ENCODE measurements at regions not wholly inside any gene's neighbourhood (a gene's known extent, or its start where the extent isn't known, plus 50 kb on each side); places are given as distances from the start of the nearest gene placed in this dataset.
"Not testable (repeated sequence)": the region's sequence is repeated elsewhere in the genome, so short reads cannot be mapped to it uniquely, and the experiment has no call there.

DNA sequence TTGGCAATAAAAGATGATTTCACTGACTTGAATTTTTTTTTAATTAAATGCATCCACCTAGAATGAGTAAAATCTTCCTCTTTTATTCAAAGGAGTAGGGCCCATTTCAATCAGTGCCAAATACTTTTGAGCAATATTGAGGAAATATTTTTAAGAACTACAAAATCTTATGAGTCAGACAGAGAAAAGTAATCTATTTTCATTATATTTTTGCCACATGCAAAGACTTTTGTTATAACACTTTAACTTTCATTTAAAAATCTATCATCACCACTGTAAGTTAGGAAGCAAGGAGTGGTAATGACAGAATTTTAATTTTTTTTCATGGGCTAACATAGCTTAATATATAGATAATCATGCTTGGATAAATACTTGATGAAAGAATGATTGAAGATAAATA, 345.2 kb upstream of the KITLG start:
- no peak for DNase-seq

DNA sequence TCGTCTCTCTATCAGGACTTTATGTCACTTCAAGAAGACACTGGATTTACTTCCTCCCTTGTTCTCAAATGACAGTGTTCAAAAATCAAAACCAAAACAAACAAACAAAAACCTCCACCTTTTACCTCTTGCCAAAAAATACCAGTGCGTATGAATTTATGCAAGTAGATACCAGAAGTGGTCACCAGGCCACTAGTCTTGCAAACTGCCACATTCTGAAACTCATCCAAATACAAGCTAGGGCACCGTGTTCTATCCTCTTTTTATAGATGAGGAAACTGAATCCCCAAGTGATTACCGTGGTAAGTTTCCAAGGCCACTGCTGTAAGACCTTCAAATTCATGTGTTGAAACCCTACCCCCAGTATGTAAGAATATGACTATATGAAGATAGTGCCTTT, 343.9 kb upstream of the KITLG start:
- DNase-seq = no peak

DNA sequence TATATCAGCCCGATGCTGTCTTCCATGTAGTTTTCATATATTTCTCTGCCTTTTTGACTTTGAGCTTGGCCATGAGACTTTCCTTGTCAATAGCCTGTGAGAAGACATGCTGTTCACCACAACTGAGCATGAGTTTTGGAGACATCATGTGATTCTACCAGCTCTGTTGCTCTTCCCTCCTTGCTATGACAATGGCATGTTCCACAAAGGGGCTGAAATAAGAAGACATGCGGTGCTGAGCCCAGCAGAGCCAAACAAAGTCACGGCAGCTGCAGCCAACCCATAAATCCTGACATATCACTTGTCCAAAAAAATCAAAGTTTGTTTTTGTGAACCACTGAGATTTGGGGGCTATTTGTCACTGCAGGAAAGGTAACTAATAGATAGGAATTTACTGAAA, 343.4 kb upstream of the KITLG start:
- no peak for DNase-seq

DNA sequence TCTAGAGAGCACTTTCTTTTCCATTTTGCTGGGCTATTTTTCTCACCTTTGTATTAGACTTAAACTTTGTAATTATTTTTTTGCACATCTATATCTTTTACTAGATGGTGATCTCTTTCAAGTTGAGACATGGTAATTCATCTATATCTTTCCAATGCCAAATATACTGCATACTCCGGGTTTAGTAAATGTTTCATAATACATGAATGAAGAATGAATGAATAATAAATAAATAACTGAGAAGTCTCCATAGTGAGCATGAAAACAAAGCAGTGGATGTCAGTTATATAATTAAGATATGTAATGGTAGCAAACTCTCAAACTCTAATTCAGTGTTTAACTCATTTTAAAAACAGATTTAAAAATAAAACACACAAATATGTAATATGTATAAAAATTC, 342.5 kb upstream of the KITLG start:
- DNase-seq = no peak

DNA sequence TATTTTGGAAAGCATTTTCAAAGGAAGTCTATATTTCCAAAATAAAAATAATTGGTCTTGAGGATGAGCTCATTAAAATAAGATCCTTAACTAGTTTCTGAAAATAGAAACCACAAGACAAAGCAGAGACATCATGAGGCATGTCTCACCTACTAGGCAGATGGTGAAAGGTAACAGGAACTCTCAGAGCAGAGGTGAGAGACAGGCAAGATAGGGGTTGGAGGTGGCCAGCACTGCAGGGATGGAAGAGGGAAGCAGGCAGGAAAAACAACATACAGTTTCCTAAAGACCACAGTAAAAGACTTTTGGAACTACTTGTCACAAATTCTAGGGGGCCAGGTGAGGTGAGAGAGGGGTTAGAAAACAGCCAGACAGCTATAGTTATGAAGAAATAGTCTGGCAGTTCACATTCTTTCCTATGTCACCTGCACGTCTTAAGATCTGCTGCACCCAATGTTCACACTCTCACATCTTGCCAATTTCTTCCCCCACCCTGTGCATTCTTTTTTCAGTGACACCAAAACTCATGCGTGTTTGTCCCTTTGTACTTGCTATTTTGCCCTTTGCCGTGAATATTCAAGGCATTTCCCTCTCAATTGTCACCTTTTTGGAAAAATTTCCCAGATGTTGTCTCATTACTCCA, 341.7 kb upstream of the KITLG start:
- DNase-seq = no peak

DNA sequence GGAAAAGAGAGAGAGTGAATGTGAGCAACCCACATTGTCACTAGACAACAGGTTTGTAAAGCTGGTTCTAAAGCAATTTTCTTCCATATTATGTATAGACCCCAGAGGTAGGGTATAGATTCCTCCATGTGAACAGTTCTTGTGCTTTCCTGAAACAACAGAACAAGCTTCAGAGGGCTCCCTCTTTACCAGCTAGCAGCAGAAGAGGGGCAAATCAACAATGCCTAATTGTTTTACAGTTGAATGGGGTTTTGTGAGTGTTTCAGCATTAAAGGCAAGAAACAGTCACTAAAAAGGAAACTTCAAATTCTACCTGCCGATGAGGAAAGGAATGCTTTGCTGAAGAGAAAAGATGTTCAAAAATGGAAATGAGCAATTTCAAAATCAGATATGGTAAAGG, 341.2 kb upstream of the KITLG start:
- no peak for DNase-seq

DNA sequence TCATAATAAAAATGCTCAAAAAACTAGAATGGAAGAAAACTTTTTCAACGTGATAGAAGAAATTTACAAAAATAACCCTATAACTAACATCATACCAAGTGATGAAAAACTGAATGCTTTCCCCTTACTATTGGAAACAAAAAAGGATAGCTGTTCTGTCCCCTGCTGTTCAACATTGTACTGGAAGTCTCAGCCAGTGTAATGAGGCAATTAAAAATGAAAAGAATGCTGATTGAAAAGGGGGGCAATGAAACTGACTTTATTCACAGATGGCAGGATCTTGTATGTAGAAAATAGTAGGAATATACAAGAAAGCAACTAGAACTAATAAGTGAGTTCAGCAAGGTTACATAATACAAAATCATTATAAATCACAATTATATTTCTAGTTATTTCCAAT, 337.9 kb upstream of the KITLG start:
- DNase-seq = no peak

DNA sequence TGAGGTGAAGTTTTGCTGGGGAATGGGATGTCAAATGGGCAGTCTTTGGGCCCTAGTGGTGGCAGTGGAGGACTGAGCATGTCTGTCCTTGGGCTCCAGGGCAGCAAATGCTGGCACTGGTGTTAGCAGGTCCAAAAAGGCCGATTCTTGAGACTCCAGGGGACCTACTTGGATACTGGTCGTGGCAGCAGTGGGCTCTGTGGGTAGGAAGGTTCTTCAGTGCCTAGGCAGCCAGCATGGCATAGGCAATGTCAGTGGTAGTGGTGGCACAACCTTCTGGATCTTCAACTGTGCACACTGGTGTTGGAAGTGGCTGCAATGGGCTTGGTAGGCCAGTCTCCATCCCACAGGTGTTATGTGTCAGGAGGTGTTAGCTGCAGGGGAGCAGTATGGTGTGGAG, 334.7 kb upstream of the KITLG start:
- no peak for DNase-seq

DNA sequence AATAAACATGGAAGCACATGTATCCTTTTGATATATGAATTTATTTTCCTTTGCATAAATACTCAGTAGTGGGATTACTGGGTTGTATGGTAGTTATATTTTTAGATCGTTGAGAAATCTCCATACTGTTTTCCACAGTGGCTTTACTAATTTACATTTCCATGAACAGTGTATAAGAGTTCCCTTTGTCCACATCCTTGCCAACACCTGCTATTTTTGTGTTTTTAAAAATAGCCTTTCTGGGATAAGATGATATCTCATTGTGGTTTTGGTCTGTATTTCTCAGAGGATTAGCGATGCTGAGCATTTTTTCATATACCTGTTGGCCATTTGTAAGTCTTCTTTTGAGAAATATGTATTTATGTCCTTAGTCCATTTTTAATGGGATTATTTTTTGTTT, 329.2 kb upstream of the KITLG start:
- no peak for DNase-seq

DNA sequence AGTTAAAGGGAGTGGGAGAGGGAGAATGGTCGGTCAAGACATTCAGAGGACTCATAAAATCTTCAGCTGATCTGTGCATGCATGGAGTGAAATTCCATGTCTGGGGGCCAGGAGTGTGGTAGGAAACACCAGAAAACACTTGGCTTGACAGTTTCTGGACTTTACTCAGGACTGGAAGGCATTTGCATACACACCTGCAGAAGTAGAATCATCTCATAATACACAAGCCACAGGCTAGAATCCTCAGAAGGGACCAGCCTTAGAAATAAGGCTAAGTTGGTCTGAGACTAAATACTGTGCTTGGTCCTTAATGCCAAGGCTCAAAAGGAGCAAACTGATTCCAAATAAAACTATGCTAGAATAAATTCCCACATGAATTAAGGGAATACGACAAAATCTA, 328.1 kb upstream of the KITLG start:
- DNase-seq = no peak

DNA sequence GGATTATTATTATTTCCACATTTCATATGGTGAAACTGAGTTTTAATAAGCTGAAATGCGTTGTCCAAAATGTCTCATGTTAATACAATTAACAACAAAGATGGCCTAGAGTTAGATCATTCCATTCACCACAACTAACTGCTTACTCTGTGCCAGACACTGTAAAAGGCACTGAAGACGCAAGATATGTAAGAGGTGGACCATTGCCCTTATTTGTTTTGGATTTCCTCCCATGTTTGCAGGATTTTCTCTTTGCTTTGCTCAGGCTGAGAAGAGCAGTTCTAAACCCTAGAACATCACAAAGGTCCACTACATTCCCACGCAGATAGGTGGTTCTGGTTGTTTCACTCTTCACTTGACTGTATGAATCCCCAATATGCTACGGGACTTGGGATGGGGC, 324.4 kb upstream of the KITLG start:
- DNase-seq = no peak

DNA sequence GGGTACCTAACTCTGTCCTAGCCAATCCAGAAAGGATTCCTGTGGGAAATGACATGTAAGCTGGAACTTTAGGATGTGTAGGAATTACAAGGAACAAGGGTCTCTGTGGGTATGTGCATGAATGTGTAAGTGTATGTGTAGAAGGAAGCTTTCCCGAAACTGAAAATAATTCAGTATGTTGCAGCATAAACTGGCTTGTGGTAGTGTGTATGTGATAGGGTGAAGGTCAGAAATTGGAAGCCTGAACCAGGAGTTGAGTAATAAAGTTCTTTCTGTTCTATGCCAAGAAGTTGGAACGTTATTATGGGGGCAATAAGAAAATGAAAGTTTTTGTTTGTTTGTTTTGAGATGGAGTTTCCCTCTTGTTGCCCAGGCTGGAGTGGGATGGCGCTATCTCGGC, 323.1 kb upstream of the KITLG start:
- DNase-seq = no peak

DNA sequence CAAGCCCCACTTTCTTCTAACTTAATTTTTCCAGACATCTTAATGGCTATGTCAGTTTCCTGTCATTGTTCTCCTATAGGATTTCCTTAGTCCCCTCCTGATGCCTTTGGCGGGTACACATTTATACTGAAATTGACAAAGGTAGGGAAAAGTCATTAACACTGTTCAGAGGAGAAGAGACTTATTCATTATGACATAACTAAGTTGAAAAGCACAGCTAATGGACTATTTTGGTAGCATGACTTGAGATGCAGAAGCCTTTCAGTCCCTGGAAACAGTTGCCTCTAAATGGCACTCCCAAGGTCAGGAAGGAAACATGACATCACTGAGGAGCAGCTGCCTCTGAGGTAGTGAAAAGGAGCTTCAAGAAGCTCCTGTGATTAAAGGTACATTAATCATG, 317.5 kb upstream of the KITLG start:
- no peak for DNase-seq

DNA sequence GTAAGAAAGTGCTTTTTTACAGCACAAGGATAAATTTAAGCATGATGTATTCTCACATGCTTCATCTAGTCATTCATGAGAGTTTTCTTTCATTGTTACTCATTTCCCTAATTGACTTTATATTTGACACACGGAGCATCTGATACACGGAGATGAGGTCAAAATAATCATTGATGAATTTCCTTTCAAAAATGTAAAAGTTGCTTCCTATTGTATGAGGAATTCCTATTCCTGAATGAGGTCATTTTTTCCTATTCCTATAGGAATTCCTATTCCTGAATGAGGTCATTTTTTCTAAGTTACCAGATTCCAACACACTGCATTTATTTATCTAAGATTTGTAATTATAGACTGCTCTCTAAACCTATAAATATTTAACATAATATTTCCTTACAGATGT, 316.7 kb upstream of the KITLG start:
- DNase-seq = no peak

DNA sequence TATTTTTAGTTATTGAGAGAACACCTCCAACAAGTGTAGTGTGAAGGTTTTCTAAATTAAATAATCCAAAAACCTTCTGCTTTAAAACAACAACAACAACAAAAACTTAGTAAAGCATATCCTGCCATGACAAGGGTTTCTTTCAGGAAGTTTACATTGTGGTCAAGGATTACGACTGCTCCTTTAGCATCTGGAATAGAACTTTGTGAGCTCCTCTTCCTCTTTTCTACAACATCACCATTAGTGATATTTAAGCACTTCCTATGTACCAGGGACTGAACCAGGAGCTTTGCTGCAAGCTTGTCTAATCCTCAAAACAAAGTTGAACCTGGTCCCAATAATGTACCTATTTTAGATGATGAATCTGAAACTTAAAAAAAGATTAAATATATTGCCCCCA, 315.4 kb upstream of the KITLG start:
- no peak for DNase-seq

DNA sequence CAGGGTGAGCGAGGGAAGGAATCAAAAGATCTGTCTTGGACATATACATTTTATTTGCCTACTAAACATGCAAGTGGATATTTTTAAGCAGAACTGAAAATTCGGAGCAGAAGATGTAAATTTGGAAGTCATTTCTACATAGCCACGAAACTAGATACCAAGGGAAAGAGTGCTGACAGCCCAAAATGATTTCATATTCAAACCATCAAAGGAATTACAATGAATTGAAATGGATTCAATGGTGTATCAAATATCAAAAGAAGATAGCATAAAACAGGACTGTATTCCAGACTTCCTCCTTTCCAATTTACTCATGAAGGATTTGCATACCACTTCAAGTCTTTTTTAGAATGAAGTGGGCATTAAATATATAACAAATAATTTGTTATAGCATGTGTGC, 313.5 kb upstream of the KITLG start:
- no peak for DNase-seq

DNA sequence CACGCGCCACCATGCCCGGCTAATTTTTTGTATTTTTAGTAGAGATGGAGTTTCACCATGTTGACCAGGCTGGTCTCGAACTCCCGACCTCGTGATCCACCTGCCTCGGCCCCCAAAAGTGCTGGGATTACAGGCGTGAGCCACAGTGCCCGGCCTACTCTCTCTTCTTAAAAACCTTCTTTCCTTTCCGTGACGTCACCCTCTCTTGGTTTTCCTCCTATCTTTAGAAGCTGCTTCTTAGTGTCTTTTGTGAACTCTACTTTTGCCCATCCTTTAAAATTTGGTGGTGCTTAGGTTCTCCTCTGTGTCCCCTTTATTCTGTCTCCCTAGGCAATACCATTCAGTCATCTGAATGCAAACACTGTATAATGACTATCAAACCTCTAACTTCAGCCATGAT, 311.2 kb upstream of the KITLG start:
- not testable (repeated sequence) for DNase-seq

DNA sequence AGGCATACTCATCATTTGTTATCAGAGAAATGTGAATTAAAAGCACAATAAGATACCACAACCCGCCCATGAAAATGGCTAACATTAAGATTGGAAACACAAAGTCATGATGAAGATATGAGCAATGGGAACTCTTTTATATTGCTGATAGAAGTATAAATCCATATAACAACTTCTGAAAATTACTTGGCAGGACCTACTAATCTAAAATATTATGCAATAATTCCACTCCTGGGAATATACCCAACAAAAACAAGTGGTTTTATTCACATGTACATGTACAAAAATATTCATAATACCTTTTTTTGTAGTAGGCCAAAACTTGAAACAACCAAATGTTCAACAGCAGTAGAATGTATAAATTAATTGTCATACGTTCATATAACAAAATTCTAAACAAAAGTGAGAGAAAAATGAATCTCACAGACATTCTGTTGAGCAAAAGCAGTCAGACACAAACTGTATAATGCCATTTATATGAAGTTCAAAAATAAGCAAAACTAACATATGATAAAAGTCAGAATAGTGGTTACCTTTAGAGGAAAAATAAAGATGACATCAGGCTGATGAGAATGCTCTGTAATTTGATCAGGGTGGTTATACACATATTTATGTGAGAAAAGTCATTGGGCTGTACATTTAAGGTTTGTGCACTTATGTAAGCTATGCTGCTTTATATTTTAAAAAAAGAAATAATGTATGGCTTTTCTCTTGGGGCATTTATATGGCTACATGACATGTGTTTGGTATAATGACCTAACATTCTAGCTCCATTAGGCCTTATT, 309.2 kb upstream of the KITLG start:
- no peak for DNase-seq

DNA sequence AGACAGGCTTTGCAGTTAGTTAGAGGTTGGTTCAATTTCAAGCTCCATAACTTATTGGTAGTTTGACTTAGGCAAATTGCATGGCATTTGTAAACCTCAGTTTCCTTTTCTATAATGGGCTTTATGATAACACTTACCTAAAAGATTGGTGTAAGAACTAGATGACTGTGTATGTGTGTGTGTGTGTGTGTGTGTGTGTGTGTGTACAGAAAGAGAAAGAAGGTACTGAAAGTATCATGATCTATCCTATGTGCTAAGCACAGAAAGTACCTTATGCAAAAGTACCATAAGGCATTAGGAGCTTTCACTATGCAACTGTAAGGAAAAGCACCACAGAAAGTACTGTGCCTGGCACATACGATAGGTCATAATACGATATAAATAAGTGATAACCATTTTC, 304.3 kb upstream of the KITLG start:
- no peak for DNase-seq

DNA sequence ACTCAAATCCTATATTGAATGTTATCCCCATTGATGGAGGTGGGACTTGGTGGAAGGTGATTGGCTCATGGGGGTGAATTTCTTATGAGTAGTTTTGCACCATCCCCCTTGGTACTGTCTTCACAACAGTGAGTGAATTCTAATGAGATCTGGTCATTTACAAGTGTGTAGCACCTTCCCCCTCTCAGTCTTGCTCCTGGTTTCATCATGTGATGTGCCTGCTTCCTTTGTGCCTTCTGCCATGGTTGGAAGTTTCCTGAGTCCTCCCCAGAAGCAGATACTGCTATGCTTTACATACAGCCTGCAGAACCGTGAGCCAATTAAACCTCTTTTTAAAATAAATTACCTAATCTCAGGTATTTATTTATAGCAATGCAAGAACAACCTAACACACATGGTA, 302.4 kb upstream of the KITLG start:
- no peak for DNase-seq

DNA sequence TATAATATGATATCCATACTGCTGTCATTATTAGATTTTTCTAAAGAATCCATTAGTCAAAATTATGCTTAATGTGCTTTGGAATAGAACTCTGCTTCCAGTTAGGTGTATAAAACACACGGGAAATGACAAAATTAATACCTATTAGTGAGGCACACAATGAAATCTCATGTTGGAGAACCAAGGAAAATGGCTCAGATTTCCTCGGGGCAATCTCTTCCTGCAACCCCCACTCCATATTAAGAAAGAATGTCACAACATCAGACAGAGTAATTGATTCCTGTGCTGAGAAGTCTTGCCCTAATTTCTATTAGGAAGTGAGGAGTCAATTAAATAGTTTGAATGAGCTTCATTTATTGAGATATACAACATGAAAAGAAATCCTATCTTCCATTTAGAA, 299.8 kb upstream of the KITLG start:
- no peak for DNase-seq

DNA sequence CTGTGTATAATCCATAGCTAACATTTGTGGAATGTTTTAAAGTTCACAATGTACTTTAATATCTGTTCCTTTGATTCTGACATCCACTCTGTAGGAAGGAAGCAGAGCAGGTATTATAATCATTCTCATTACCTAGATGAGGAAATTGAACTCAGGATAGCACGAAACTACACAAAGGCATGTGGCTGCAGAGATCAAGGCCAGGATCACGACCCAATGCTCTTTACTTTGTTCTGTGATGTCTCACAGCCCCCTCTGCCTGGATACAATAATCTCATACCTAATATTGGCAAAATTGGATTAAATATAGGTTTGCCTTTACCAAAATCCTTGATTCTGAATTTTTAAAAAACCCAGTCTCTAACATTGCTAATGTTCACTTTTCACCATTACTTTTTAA, 298.0 kb upstream of the KITLG start:
- DNase-seq = no peak

DNA sequence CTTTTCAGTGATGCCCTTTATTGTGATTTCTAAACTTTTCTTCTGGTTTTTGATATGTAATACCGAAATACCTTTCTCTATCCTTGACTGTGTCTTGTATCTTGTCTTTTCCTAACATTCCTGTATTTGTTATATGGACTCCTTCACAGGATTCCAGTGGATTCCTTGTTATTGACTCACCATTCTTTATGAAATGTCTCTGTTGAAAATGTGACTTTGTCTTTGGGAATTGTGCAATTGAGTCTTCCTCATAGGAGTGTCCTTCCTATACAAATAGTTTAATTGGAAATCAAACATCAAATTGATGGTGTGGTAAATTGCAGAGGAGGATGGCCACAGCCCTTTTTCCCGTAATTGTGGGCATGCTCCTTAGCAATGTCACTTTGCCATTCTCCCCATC, 296.6 kb upstream of the KITLG start:
- DNase-seq = no peak

DNA sequence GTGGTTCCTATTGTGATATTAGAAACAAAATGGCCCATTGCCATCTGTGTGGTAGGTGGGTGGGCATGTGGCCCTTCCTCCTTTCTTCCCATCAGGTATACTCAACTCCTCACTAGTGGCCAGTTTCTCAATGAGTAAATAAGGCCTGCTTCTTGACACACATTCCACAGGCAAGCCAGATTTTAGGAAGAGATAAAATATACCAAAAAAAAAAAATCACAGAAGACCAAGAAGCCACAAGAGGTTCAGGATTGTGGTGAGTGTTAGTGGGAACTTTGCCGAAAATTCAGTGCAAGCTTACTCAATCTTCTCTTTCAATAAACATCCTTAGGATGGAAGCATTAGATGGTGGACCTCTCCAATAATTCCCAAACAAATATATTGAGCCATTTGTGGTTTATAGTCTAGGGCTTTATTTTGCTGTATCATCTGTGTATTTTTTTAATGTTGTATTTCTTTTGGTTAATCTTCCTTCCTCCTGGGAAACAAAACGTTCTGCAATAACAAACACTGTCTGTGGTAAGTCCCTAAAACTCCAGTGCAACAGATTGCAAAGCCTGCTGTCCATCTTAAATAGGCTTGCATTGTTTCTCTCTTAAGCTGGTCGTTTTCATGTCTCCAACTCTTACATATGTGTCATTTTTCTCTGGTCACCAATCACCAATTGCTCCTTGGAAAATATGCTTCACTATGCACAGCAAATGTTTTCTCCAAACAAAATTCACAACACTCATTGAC, 289.9 kb upstream of the KITLG start:
- no peak for DNase-seq

All from activated T-cell treated with anti-CD3 and anti-CD28 coated beads for 4 hours (primary cell).